Fibroblast of lung (primary cell): ENCODE measurements at regions not wholly inside any gene's neighbourhood (a gene's known extent, or its start where the extent isn't known, plus 50 kb on each side); places are given as distances from the start of the nearest gene placed in this dataset.

Source experiments
- DNase-seq, 2 donors: peaks; one replicate each; pipeline versions ENCODE4 v3.0.0 to v3.0.0-alpha.2; 2010; ENCODE audit warnings: low read depth in 2 of 2
- H2AFZ ChIP-seq: 2 replicates; pipeline ENCODE4 v1.5.1; 2012; ENCODE audit warnings: low read length, control low read depth, inconsistent platforms
- H3K27ac ChIP-seq: 2 replicates; pipeline ENCODE4 v1.5.1; 2011; ENCODE audit warnings: low read length, control low read depth; ENCODE audit not compliant: insufficient read depth
- H3K27me3 ChIP-seq: 2 replicates; pipeline ENCODE4 v1.5.1; 2011; ENCODE audit warnings: mild to moderate bottlenecking, low read length; ENCODE audit not compliant: control insufficient read depth, insufficient read depth
- H3K36me3 ChIP-seq: 2 replicates; pipeline ENCODE4 v1.5.1; 2011; ENCODE audit warnings: low read length; ENCODE audit not compliant: control insufficient read depth, insufficient read depth
- H3K4me1 ChIP-seq: 2 replicates; pipeline ENCODE4 v1.5.1; 2011; ENCODE audit warnings: low read length; ENCODE audit not compliant: control insufficient read depth, insufficient read depth; ENCODE audit errors: extremely low read depth
- H3K4me2 ChIP-seq: 2 replicates; pipeline ENCODE4 v1.5.1; 2011; ENCODE audit warnings: low read length, control low read depth; ENCODE audit not compliant: insufficient read depth; ENCODE audit errors: extremely low read depth
- H3K4me3 ChIP-seq, 4 experiments: fragments of 200-600 bp in 1 of 4; sonication (generic) in 1 of 4; replicated peaks in 1 of 4; 2 replicates each; pipeline ENCODE4 v1.5.1; 2011 to 2016; ENCODE audit warnings: low read length in 4 of 4, low read depth in 3 of 4, mild to moderate bottlenecking in 3 of 4, control low read depth in 2 of 4, inconsistent platforms in 1 of 4, mixed read lengths in 1 of 4; ENCODE audit not compliant: insufficient read depth in 1 of 4; ENCODE audit errors: control extremely low read depth in 1 of 4
- H3K79me2 ChIP-seq: 2 replicates; pipeline ENCODE4 v1.5.1; 2012; ENCODE audit warnings: mild to moderate bottlenecking, low read length, inconsistent platforms; ENCODE audit not compliant: control insufficient read depth, insufficient read depth
- H3K9ac ChIP-seq: 2 replicates; pipeline ENCODE4 v1.5.1; 2011; ENCODE audit warnings: mild to moderate bottlenecking, low read length, control low read depth; ENCODE audit not compliant: insufficient read depth
- H3K9me3 ChIP-seq: 2 replicates; pipeline ENCODE4 v1.5.1; 2012; ENCODE audit warnings: low read depth, low read length; ENCODE audit not compliant: control insufficient read depth, insufficient read depth
- H4K20me1 ChIP-seq: 2 replicates; pipeline ENCODE4 v1.5.1; 2011; ENCODE audit warnings: low read length; ENCODE audit not compliant: control insufficient read depth, insufficient read depth; ENCODE audit errors: extremely low read depth
- CTCF ChIP-seq, 2 donors: IDR thresholded peaks in 1 of 2; conservative IDR thresholded peaks in 1 of 2; 1 replicate in 1 of 2; 2 replicates in 1 of 2; pipeline ENCODE4 v1.5.1; 2011 to 2012; ENCODE audit warnings: low read length in 2 of 2, control low read depth in 1 of 2, inconsistent platforms in 1 of 2, low read depth in 1 of 2, mild to moderate bottlenecking in 1 of 2
- EZH2 ChIP-seq: IDR thresholded peaks from 2 replicates; pipeline ENCODE4 v1.5.1; 2012; ENCODE audit warnings: low read length, control low read depth, mild to moderate bottlenecking; ENCODE audit errors: missing control alignments

GRCh38 chr7:112868609-112869008 is 78.4 kb upstream of the TMEM168 start:
- Histone ChIP-seq H3K27ac (no peak overlapping the region), H3K4me2 (no peak overlapping the region), H3K4me1 (no peaks in the 10 kb centered on the region), H3K79me2 (no peaks in the 10 kb centered on the region), H3K4me3 (no peak overlapping the region), H3K9me3 (no peaks in the 10 kb centered on the region), H3K36me3 (no peaks in the 10 kb centered on the region), H4K20me1 (no peaks in the 10 kb centered on the region), H3K9ac (no peak overlapping the region), H3K27me3 (no peaks in the 10 kb centered on the region), H2AFZ (no peak overlapping the region)
- no peak for DNase-seq
- TF ChIP-seq EZH2 (no peak), CTCF (conservative IDR thresholded peaks at IDR 0.05 in 1 of 2, IDR thresholded peaks at IDR 0.05 in 1 of 2; ENCODE audit: low read depth in 1 of 2, low read length in 2 of 2) (no peak)

GRCh38 chr7:112866424-112866823 is 76.2 kb upstream of the TMEM168 start:
- Histone ChIP-seq H3K27me3 (no peaks in the 10 kb centered on the region), H4K20me1 (no peaks in the 10 kb centered on the region), H3K36me3 (no peaks in the 10 kb centered on the region), H3K4me1 (no peaks in the 10 kb centered on the region), H3K79me2 (no peaks in the 10 kb centered on the region), H3K4me2 (no peak overlapping the region), H3K4me3 (no peak overlapping the region), H2AFZ (no peak overlapping the region), H3K9me3 (no peaks in the 10 kb centered on the region), H3K27ac (no peak overlapping the region), H3K9ac (no peak overlapping the region)
- DNase-seq, result no peak
- TF ChIP-seq CTCF (conservative IDR thresholded peaks at IDR 0.05 in 1 of 2, IDR thresholded peaks at IDR 0.05 in 1 of 2; ENCODE audit: low read depth in 1 of 2, low read length in 2 of 2) (no peak), EZH2 (no peak)

GRCh38 chr7:112864380-112864779 is 74.2 kb upstream of the TMEM168 start:
- Histone ChIP-seq H3K9me3 (no peaks in the 10 kb centered on the region), H3K27ac (no peak overlapping the region), H3K9ac (no peak overlapping the region), H4K20me1 (no peaks in the 10 kb centered on the region), H3K27me3 (no peaks in the 10 kb centered on the region), H3K4me3 (no peak overlapping the region), H3K4me2 (no peak overlapping the region), H3K79me2 (no peaks in the 10 kb centered on the region), H2AFZ (no peak overlapping the region), H3K4me1 (no peaks in the 10 kb centered on the region), H3K36me3 (no peaks in the 10 kb centered on the region)
- TF ChIP-seq CTCF (conservative IDR thresholded peaks at IDR 0.05 in 1 of 2, IDR thresholded peaks at IDR 0.05 in 1 of 2; ENCODE audit: low read depth in 1 of 2, low read length in 2 of 2) (no peak), EZH2 (no peak)
- DNase-seq, result no peak
